Neuronal stem cell (in vitro differentiated cells): ENCODE measurements at regions not wholly inside any gene's neighbourhood (a gene's known extent, or its start where the extent isn't known, plus 50 kb on each side); places are given as distances from the start of the nearest gene placed in this dataset.

ENCODE experiments used
- DNase-seq: peaks from one replicate; pipeline ENCODE4 v3.0.0-alpha.2; 2013; ENCODE audit warnings: low spot score
- H2AFZ ChIP-seq: one replicate; pipeline ENCODE4 v1.6.1; 2013; ENCODE audit warnings: mild to moderate bottlenecking, low read length, inconsistent platforms
- H2AK5ac ChIP-seq: 2 replicates; pipeline ENCODE4 v1.6.1; 2013; ENCODE audit warnings: low read depth, mild to moderate bottlenecking, inconsistent platforms, low read length, moderate library complexity, mixed read lengths
- H2BK120ac ChIP-seq: 2 replicates; pipeline ENCODE4 v1.6.1; 2013; ENCODE audit warnings: low read depth, mild to moderate bottlenecking, inconsistent platforms, low read length, moderate library complexity, mixed read lengths
- H2BK12ac ChIP-seq: one replicate; pipeline ENCODE4 v1.6.1; 2013; ENCODE audit warnings: low read length, inconsistent platforms
- H2BK15ac ChIP-seq: 2 replicates; pipeline ENCODE4 v1.6.1; 2013; ENCODE audit warnings: mild to moderate bottlenecking, low read length, inconsistent platforms, mixed read lengths
- H2BK5ac ChIP-seq: one replicate; pipeline ENCODE4 v1.6.1; 2013; ENCODE audit warnings: inconsistent platforms, mild to moderate bottlenecking, low read length, moderate library complexity
- H3K14ac ChIP-seq: one replicate; pipeline ENCODE4 v1.6.1; 2013; ENCODE audit warnings: low read length, inconsistent platforms
- H3K18ac ChIP-seq: 2 replicates; pipeline ENCODE4 v1.6.1; 2013; ENCODE audit warnings: low read length, inconsistent platforms
- H3K23ac ChIP-seq: 2 replicates; pipeline ENCODE4 v1.6.1; 2013; ENCODE audit warnings: low read depth, mild to moderate bottlenecking, mixed read lengths, low read length, inconsistent platforms; ENCODE audit not compliant: poor library complexity
- H3K27ac ChIP-seq: replicated peaks from 3 replicates; pipeline ENCODE4 v1.5.1; 2013; ENCODE audit warnings: low read length, inconsistent platforms
- H3K27me3 ChIP-seq, 3 experiments: 2 replicates each; pipeline ENCODE4 v1.6.1; 2013; ENCODE audit warnings: low read length in 3 of 3, mild to moderate bottlenecking in 2 of 3, inconsistent platforms in 1 of 3, low read depth in 1 of 3, mixed read lengths in 1 of 3, moderate library complexity in 1 of 3; ENCODE audit not compliant: control insufficient read depth in 3 of 3, insufficient read depth in 3 of 3
- H3K36me3 ChIP-seq, 2 donors: replicated peaks in 1 of 2; 2 replicates each; pipeline ENCODE4 v1.6.1; 2013; ENCODE audit warnings: low read length in 2 of 2; ENCODE audit not compliant: control insufficient read depth in 2 of 2, insufficient read depth in 2 of 2
- H3K4ac ChIP-seq: 2 replicates; pipeline ENCODE4 v1.6.1; 2013; ENCODE audit warnings: inconsistent platforms, mild to moderate bottlenecking, low read length, moderate library complexity
- H3K4me1 ChIP-seq, 2 donors: 1 replicate in 1 of 2; 2 replicates in 1 of 2; pipeline ENCODE4 v1.6.1; 2013; ENCODE audit warnings: low read length in 2 of 2, low read depth in 1 of 2; ENCODE audit not compliant: control insufficient read depth in 2 of 2, insufficient read depth in 1 of 2
- H3K4me2 ChIP-seq: one replicate; pipeline ENCODE4 v1.6.1; 2013; ENCODE audit warnings: mild to moderate bottlenecking, low read length, inconsistent platforms; ENCODE audit not compliant: insufficient read depth, poor library complexity, severe bottlenecking
- H3K4me3 ChIP-seq, 2 donors: 2 replicates each; pipeline ENCODE4 v1.5.1; 2013; ENCODE audit warnings: low read length in 2 of 2, mild to moderate bottlenecking in 2 of 2, inconsistent platforms in 1 of 2, moderate library complexity in 1 of 2
- H3K79me1 ChIP-seq: one replicate; pipeline ENCODE4 v1.6.1; 2013; ENCODE audit warnings: low read depth, mild to moderate bottlenecking, inconsistent platforms, low read length, moderate library complexity
- H3K9ac ChIP-seq: one replicate; pipeline ENCODE4 v1.6.1; 2013; ENCODE audit warnings: mild to moderate bottlenecking, low read depth, low read length, inconsistent platforms; ENCODE audit not compliant: poor library complexity
- H3K9me3 ChIP-seq, 2 donors: replicated peaks in 1 of 2; 2 replicates each; pipeline versions ENCODE3 to v1.6.1; 2013; ENCODE audit warnings: low read length in 2 of 2, mild to moderate bottlenecking in 2 of 2, inconsistent platforms in 1 of 2, low read depth in 1 of 2, mixed read lengths in 1 of 2, moderate library complexity in 1 of 2; ENCODE audit not compliant: control insufficient read depth in 2 of 2, insufficient read depth in 1 of 2
- H4K8ac ChIP-seq: one replicate; pipeline ENCODE4 v1.6.1; 2013; ENCODE audit warnings: low read depth, mild to moderate bottlenecking, inconsistent platforms, low read length, moderate library complexity
- H4K91ac ChIP-seq: one replicate; pipeline ENCODE4 v1.6.1; 2013; ENCODE audit warnings: low read length, low read depth, mild to moderate bottlenecking, inconsistent platforms; ENCODE audit not compliant: poor library complexity
- whole genome bisulfite sequencing, 2 donors: extraction: QIAGEN DNeasy Blood & Tissue Kit; methylation state at CpG; one replicate each; pipeline ENCODE4 v1.1.7; 2013; ENCODE audit warnings: missing lambda C conversion rate in 2 of 2, mixed read lengths in 1 of 2; ENCODE audit not compliant: insufficient read length in 2 of 2, insufficient replicate concordance in 1 of 2; ENCODE audit errors: extremely low coverage in 2 of 2; 5-methylcytosine and 5-hydroxymethylcytosine counted together

DNA sequence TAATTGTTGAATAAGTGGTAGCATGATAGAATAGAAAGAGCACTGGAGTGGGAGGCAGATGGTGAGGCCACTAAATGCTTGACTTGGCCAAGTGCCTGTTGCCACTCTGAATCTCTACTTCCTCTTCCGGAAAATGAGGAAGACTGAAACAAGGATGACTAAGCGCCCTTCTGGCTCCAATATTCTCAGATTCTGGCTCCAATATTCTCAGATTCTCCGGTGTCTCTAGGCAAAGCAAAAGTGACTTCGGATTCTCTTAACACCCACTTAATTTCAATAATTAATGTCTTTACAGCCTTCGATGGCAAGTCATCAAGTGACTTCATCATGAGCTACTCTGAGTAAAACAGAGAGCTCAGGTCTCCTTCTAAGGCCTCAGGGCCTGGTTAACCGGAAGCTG is 402.2 kb upstream of the FGF13 start:
- H3K23ac ChIP-seq = no peak overlapping the region
- no peak overlapping the region for H3K4ac ChIP-seq
- no peaks in the 10 kb centered on the region for H3K9me3 ChIP-seq
- H2BK5ac ChIP-seq = no peak overlapping the region
- no CpG with 5 or more reads among the region's 6 CpGs for WGBS, 2 donors
- H3K27me3 ChIP-seq = no peaks in the 10 kb centered on the region
- no peak overlapping the region for H4K8ac ChIP-seq
- H3K79me1 ChIP-seq = peaks cover 2% of the 10 kb centered on the region
- H2AK5ac ChIP-seq = no peak overlapping the region
- H3K27ac ChIP-seq = no peak overlapping the region
- no peak overlapping the region for H3K4me2 ChIP-seq
- H2BK15ac ChIP-seq = no peak overlapping the region
- no peak overlapping the region for H3K9ac ChIP-seq
- H3K4me1 ChIP-seq = no peaks in the 10 kb centered on the region
- no peak overlapping the region for H3K4me3 ChIP-seq
- no peak for DNase-seq
- no peak overlapping the region for H4K91ac ChIP-seq
- no peaks in the 10 kb centered on the region for H3K36me3 ChIP-seq
- no peak overlapping the region for H2AFZ ChIP-seq
- H2BK120ac ChIP-seq = no peak overlapping the region
- no peak overlapping the region for H3K18ac ChIP-seq
- H2BK12ac ChIP-seq = no peak overlapping the region
- no peak overlapping the region for H3K14ac ChIP-seq

DNA sequence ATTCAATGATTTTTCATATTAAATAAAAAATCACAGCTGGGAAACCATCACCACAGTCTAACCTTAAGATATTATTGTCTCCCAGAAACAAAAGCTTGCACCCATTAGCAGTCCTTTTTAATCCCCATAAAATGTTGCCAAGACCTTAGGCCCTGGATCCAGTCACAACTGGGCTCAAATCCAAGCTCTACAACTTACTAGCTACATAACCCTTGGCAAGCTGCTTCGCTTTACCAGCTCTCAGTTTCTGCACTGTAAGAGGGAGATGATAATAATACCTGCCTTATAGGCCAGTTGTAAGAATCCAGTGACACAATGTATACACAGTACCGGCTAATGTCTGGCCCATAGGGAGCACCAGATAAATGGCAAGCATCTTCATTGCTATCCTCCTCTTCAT is 400.9 kb upstream of the FGF13 start:
- Histone ChIP-seq H3K27ac (no peak overlapping the region), H2AFZ (no peak overlapping the region), H3K4me2 (no peak overlapping the region), H3K4me3 (no peak overlapping the region), H3K27me3 (no peaks in the 10 kb centered on the region), H3K79me1 (peaks cover 2% of the 10 kb centered on the region), H3K18ac (no peak overlapping the region), H3K23ac (no peak overlapping the region), H2BK5ac (no peak overlapping the region), H4K91ac (no peak overlapping the region), H3K36me3 (no peaks in the 10 kb centered on the region), H4K8ac (no peak overlapping the region), H3K4ac (no peak overlapping the region), H2BK120ac (no peak overlapping the region), H2BK12ac (no peak overlapping the region), H2BK15ac (no peak overlapping the region), H3K4me1 (no peaks in the 10 kb centered on the region), H3K9me3 (no peaks in the 10 kb centered on the region), H3K14ac (no peak overlapping the region), H2AK5ac (no peak overlapping the region), H3K9ac (no peak overlapping the region)
- no peak for DNase-seq
- no CpG with 5 or more reads among the region's 2 CpGs for WGBS, 2 donors

DNA sequence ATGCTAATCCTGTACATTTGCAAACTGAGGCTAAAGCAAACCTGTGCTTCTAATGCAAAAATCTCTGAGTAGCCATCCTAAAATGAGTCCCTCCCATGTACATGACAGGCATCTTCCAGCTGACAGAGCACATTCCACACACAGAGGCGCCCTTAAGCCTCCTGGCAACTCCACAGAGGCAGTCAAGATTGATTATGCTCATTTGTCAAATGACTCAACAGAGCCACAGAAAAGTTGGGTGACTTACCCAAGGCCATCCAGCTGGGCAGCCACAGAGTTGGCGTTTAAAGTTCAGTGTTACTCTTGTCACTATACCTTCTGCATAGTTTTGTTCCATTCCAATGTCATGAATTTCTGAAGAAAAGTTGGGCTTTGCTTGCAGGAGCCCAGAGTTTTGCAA is 394.6 kb upstream of the FGF13 start:
- Histone ChIP-seq H3K23ac (no peak overlapping the region), H4K91ac (no peak overlapping the region), H3K4me1 (no peaks in the 10 kb centered on the region), H2BK120ac (no peak overlapping the region), H3K79me1 (peaks cover 1% of the 10 kb centered on the region), H3K9ac (no peak overlapping the region), H3K4ac (no peak overlapping the region), H3K4me2 (no peak overlapping the region), H3K18ac (no peak overlapping the region), H3K4me3 (no peak overlapping the region), H2AK5ac (no peak overlapping the region), H2AFZ (no peak overlapping the region), H3K9me3 (no peaks in the 10 kb centered on the region), H3K27me3 (no peaks in the 10 kb centered on the region), H3K27ac (no peak overlapping the region), H2BK5ac (no peak overlapping the region), H2BK12ac (no peak overlapping the region), H3K36me3 (no peaks in the 10 kb centered on the region), H2BK15ac (no peak overlapping the region), H4K8ac (no peak overlapping the region), H3K14ac (no peak overlapping the region)
- WGBS, 2 donors = no CpG with 5 or more reads among the region's 2 CpGs
- DNase-seq = no peak

- no peak overlapping the region for H2BK5ac ChIP-seq
- no peak overlapping the region for H2AK5ac ChIP-seq
- no peaks in the 10 kb centered on the region for H3K27me3 ChIP-seq
- no peak overlapping the region for H2BK12ac ChIP-seq
- H3K4ac ChIP-seq = no peak overlapping the region
- H2AFZ ChIP-seq = no peak overlapping the region
- DNase-seq = no peak
- no peak overlapping the region for H3K23ac ChIP-seq
- H2BK15ac ChIP-seq = no peak overlapping the region
- H3K27ac ChIP-seq = no peak overlapping the region
- no peak overlapping the region for H3K18ac ChIP-seq
- H3K4me2 ChIP-seq = no peak overlapping the region
- H3K9me3 ChIP-seq = no peaks in the 10 kb centered on the region
- H3K4me1 ChIP-seq = no peaks in the 10 kb centered on the region
- no peak overlapping the region for H4K8ac ChIP-seq
- no CpG with 5 or more reads among the region's 6 CpGs for WGBS, 2 donors
- no peak overlapping the region for H4K91ac ChIP-seq
- H3K9ac ChIP-seq = no peak overlapping the region
- H3K4me3 ChIP-seq = no peak overlapping the region
- no peak overlapping the region for H3K14ac ChIP-seq
- no peak overlapping the region for H2BK120ac ChIP-seq
- no peaks in the 10 kb centered on the region for H3K79me1 ChIP-seq
- H3K36me3 ChIP-seq = no peaks in the 10 kb centered on the region
Observed at GRCh38 chrX:139094671-139095592, 383.4 kb upstream of the FGF13 start.
